HepG2 (cell line): ENCODE measurements at regions not wholly inside any gene's neighbourhood (a gene's known extent, or its start where the extent isn't known, plus 50 kb on each side); places are given as distances from the start of the nearest gene placed in this dataset.

Experiments
- ATAC-seq: fragments of 200-7000 bp; cut with Tn5 transposase; 3 replicates; pipeline ENCODE4 v1.9.1; 2020; ENCODE audit warnings: mild to moderate bottlenecking, moderate library complexity
- BruUV-seq: library from RNA; stranded (reverse); fragments of 400-500 nt; replicated peaks from 2 replicates; lab custom pipeline; 2021; lab: Mats Ljungman, UMichigan
- CTCF ChIA-PET: fragments of 300-600 bp; formaldehyde crosslinking; extraction: SDS; loops from one replicate; lab custom pipeline; 2021; ENCODE audit warnings: low total read pairs, inconsistent platforms, low intra/inter-chr PET ratio; lab: Yijun Ruan, JAX
- POLR2A ChIA-PET: fragments of 350-600 bp; sonication (Branson Sonifier 250); formaldehyde crosslinking; loops from one replicate; lab custom pipeline; 2020; ENCODE audit warnings: antibody characterized with exemption, inconsistent platforms; lab: Yijun Ruan, JAX
- DNase-seq: peaks from one replicate; pipeline ENCODE4 v3.0.0-alpha.2; 2015; ENCODE audit warnings: low spot score
- FAIRE-seq: peaks from 3 replicates; lab custom pipeline; 2011; peaks lifted over from hg19 to GRCh38; lab: Jason Lieb, UNC
- H2AFZ ChIP-seq: one replicate; pipeline ENCODE4 v1.6.1; 2011; ENCODE audit warnings: low read length, inconsistent platforms
- H3K27ac ChIP-seq: fragments of 300-600 bp; 3 replicates; pipeline ENCODE4 v1.8.0; 2011; ENCODE audit warnings: mixed run types, mild to moderate bottlenecking, mixed read lengths, low read length, inconsistent platforms; ENCODE audit not compliant: insufficient read depth; ENCODE audit errors: extremely low read length
- H3K27me3 ChIP-seq, 2 experiments: fragments of 200-600 bp in 1 of 2; 2 replicates in 1 of 2; 3 replicates in 1 of 2; pipeline versions ENCODE4 v1.6.0 to v1.8.0; 2011; ENCODE audit warnings: low read length in 2 of 2, mild to moderate bottlenecking in 2 of 2, moderate library complexity in 2 of 2, inconsistent platforms in 1 of 2; ENCODE audit not compliant: insufficient read depth in 2 of 2, control insufficient read depth in 1 of 2
- H3K36me3 ChIP-seq, 2 experiments: fragments of 200-600 bp in 1 of 2; replicated peaks in 1 of 2; 2 replicates in 1 of 2; 3 replicates in 1 of 2; pipeline versions ENCODE4 v1.5.1 to v1.8.0; 2011; ENCODE audit warnings: low read length in 2 of 2, inconsistent platforms in 1 of 2; ENCODE audit not compliant: insufficient read depth in 2 of 2, control insufficient read depth in 1 of 2
- H3K4me1 ChIP-seq: 2 replicates; pipeline ENCODE4 v1.5.1; 2012; ENCODE audit warnings: low read length, inconsistent platforms; ENCODE audit not compliant: insufficient read depth
- H3K4me2 ChIP-seq: 2 replicates; pipeline ENCODE4 v1.6.0; 2011; ENCODE audit warnings: low read depth, low read length, inconsistent platforms
- H3K4me3 ChIP-seq, 3 experiments: fragments of 200-600 bp in 1 of 3; sonication (generic), shearing (Covaris generic) in 1 of 3; replicated peaks in 1 of 3; 2 replicates each; pipeline ENCODE4 v1.5.1; 2011 to 2016; ENCODE audit warnings: low read length in 3 of 3, inconsistent platforms in 2 of 3, low read depth in 2 of 3, mild to moderate bottlenecking in 2 of 3, control low read depth in 1 of 3, mixed read lengths in 1 of 3; ENCODE audit not compliant: insufficient read depth in 1 of 3
- H3K79me2 ChIP-seq: one replicate; pipeline ENCODE4 v1.6.1; 2011; ENCODE audit warnings: low read length, inconsistent platforms; ENCODE audit not compliant: insufficient read depth
- H3K9ac ChIP-seq: 2 replicates; pipeline ENCODE4 v1.6.0; 2011; ENCODE audit warnings: mild to moderate bottlenecking, low read depth, low read length, inconsistent platforms; ENCODE audit not compliant: insufficient read depth
- H3K9me3 ChIP-seq: 2 replicates; pipeline ENCODE4 v1.5.1; 2012; ENCODE audit warnings: mild to moderate bottlenecking, low read length
- H4K20me1 ChIP-seq: 2 replicates; pipeline ENCODE4 v1.6.0; 2011; ENCODE audit warnings: inconsistent platforms, mild to moderate bottlenecking, low read length, moderate library complexity; ENCODE audit not compliant: insufficient read depth
- CBX1 ChIP-seq: IDR thresholded peaks from one replicate; pipeline ENCODE4 v1.6.1; 2016; ENCODE audit warnings: antibody characterized with exemption, low read depth
- MED13 ChIP-seq: sonication (generic); formaldehyde crosslinking; IDR thresholded peaks from 2 replicates; pipeline ENCODE4 v1.5.0; 2020; ENCODE audit warnings: missing genetic modification reagents
- REL ChIP-seq: sonication (generic); formaldehyde crosslinking; conservative IDR thresholded peaks from 2 replicates; pipeline ENCODE4 v1.8.0; 2022; ENCODE audit warnings: mild to moderate bottlenecking, missing genetic modification reagents, moderate library complexity
- SNRNP70 ChIP-seq: fragments of 200-400 bp; formaldehyde crosslinking; IDR thresholded peaks from 2 replicates; pipeline ENCODE4 v1.6.1; 2017; ENCODE audit warnings: mild to moderate bottlenecking, low read depth, low read length, moderate library complexity
- SP1 ChIP-seq, 2 experiments: fragments of 450-650 bp in 1 of 2; sonication (generic) in 1 of 2; formaldehyde crosslinking in 1 of 2; IDR thresholded peaks; 2 replicates each; pipeline versions ENCODE4 v1.4.0 to v1.6.1; 2016 to 2020; ENCODE audit warnings: missing genetic modification reagents in 1 of 2
- SRY ChIP-seq: sonication (generic); formaldehyde crosslinking; IDR thresholded peaks from 2 replicates; pipeline ENCODE4 v1.8.0; 2022; ENCODE audit warnings: mild to moderate bottlenecking, missing genetic modification reagents
- ZBTB20 ChIP-seq: sonication (generic); formaldehyde crosslinking; IDR thresholded peaks from 2 replicates; pipeline ENCODE4 v1.8.1; 2023; ENCODE audit warnings: missing genetic modification reagents, low read depth, mild to moderate bottlenecking, borderline replicate concordance
- ZNF121 ChIP-seq: sonication (generic); formaldehyde crosslinking; IDR thresholded peaks from 2 replicates; pipeline ENCODE4 v1.5.0; 2020; ENCODE audit warnings: mild to moderate bottlenecking, missing genetic modification reagents
- ZNF253 ChIP-seq: sonication (generic); formaldehyde crosslinking; IDR thresholded peaks from 2 replicates; pipeline ENCODE4 v1.8.0; 2022; ENCODE audit warnings: mild to moderate bottlenecking, missing genetic modification reagents, borderline replicate concordance
- ZNF547 ChIP-seq: sonication (generic); formaldehyde crosslinking; IDR thresholded peaks from 2 replicates; pipeline ENCODE4 v1.5.1; 2020; ENCODE audit warnings: mild to moderate bottlenecking, missing genetic modification reagents
- WGBS: methylation state at CpG from one replicate; pipeline ENCODE4 v1.1.6; 2017; ENCODE audit warnings: low lambda C conversion rate; 5-methylcytosine and 5-hydroxymethylcytosine counted together
- in situ Hi-C: cut with HindIII; loops from 2 replicates; pipeline ENCODE4 v1.10.0; 2017; ENCODE audit warnings: low pct_unique_long_range_greater_than_20kb; ENCODE audit not compliant: extremely low pct_ligation_motif_present
- intact Hi-C: fragments of 100-400 bp; cut with micrococcal nuclease; formaldehyde crosslinking; loops from one replicate; pipeline ENCODE4 v1.10.0; 2022; ENCODE audit not compliant: unreplicated experiment
- TF ChIP-seq, protein P1 (sequence below): sonication (generic); formaldehyde crosslinking; IDR thresholded peaks from 2 replicates; pipeline ENCODE4 v1.8.0; 2022; ENCODE audit warnings: missing genetic modification reagents, low read depth, mild to moderate bottlenecking, borderline replicate concordance
- TF ChIP-seq, protein P2 (sequence below): sonication (generic); formaldehyde crosslinking; IDR thresholded peaks from 2 replicates; pipeline ENCODE4 v1.4.0; 2020; ENCODE audit warnings: missing genetic modification reagents
- TF ChIP-seq, protein P3 (sequence below): sonication (generic); IDR thresholded peaks from 2 replicates; pipeline ENCODE4 v1.6.1; 2016; ENCODE audit warnings: low read depth, borderline replicate concordance

DNA sequence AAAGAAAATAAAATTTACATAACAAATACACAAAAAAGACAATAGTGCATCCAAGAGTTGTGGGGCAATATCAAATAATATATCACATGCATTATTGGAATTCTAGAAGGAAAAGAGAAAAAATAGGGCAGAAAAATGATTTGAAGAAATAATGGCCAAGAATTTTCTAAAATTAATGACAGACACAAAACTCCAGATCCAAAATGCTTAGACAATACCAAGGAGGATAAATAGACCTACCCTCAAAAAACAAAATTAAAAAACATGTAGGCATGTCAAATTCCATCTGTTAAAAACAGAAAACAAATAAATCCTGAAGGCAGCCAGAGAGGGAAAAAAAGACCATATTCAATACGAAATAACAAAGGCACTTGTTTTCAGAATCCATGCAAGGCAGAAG is 191.5 kb upstream of the ZNF536 start:
- no peak overlapping the region for H2AFZ ChIP-seq
- ChIA-PET CTCF (no interaction called here), POLR2A (no interaction called here)
- no peak overlapping the region for H3K9ac ChIP-seq
- H3K4me1 ChIP-seq, result no peaks in the 10 kb centered on the region
- no peaks in the 10 kb centered on the region for H3K36me3 ChIP-seq
- no peaks in the 10 kb centered on the region for H4K20me1 ChIP-seq
- H3K27me3 ChIP-seq, result 0 out of 5 replicates have a peak, but pooled peaks cover 0 to 4% of the 10 kb centered on the region in 2 experiments
- H3K27ac ChIP-seq, result no peak overlapping the region
- ATAC-seq (no peak), DNase-seq (no peak), FAIRE-seq (no peak)
- H3K4me2 ChIP-seq, result no peak overlapping the region
- BruUV-seq, result no TSS peak
- H3K9me3 ChIP-seq, result peaks cover 24% of the 10 kb centered on the region
- in situ Hi-C loops (no loop called here), intact Hi-C loops (no loop called here)
- TF ChIP-seq ZBTB20 (no peak), ZNF547 (no peak), REL (no peak), CBX1 (no peak), ZNF253 (CRISPR knock-in tag) (no peak), SP1 (IDR thresholded peaks at IDR 0.05) (no peak), SP1 (CRISPR knock-in tag; IDR thresholded peaks at IDR 0.05) (no peak), ZNF121 (no peak), MED13 (CRISPR knock-in tag) (no peak), SNRNP70 (no peak), SRY (CRISPR knock-in tag) (no peak)
- TF ChIP-seq, protein P1, sequence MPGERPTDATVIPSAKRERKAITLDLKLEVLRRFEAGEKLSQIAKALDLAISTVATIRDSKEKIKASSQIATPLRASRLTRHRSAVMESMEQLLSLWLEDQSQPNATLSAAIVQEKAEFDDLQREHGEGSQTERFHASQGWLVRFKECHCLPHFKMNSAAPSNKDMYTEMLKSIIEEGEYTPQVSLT, result no peak
- TF ChIP-seq, protein P2, sequence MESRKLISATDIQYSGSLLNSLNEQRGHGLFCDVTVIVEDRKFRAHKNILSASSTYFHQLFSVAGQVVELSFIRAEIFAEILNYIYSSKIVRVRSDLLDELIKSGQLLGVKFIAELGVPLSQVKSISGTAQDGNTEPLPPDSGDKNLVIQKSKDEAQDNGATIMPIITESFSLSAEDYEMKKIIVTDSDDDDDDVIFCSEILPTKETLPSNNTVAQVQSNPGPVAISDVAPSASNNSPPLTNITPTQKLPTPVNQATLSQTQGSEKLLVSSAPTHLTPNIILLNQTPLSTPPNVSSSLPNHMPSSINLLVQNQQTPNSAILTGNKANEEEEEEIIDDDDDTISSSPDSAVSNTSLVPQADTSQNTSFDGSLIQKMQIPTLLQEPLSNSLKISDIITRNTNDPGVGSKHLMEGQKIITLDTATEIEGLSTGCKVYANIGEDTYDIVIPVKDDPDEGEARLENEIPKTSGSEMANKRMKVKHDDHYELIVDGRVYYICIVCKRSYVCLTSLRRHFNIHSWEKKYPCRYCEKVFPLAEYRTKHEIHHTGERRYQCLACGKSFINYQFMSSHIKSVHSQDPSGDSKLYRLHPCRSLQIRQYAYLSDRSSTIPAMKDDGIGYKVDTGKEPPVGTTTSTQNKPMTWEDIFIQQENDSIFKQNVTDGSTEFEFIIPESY (CRISPR knock-in tag), result no peak
- TF ChIP-seq, protein P3, sequence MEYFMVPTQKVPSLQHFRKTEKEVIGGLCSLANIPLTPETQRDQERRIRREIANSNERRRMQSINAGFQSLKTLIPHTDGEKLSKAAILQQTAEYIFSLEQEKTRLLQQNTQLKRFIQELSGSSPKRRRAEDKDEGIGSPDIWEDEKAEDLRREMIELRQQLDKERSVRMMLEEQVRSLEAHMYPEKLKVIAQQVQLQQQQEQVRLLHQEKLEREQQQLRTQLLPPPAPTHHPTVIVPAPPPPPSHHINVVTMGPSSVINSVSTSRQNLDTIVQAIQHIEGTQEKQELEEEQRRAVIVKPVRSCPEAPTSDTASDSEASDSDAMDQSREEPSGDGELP, result no peak
- H3K79me2 ChIP-seq, result no peaks in the 10 kb centered on the region
- WGBS, result 0% methylated on average over 1 of the region's 1 CpG
- H3K4me3 ChIP-seq, result no peak overlapping the region
